HEK293 (cell line): ENCODE measurements at regions not wholly inside any gene's neighbourhood (a gene's known extent, or its start where the extent isn't known, plus 50 kb on each side); places are given as distances from the start of the nearest gene placed in this dataset.

Experiments
- CTCF ChIA-PET: fragments of 350-600 bp; formaldehyde crosslinking; extraction: SDS; loops from one replicate; lab custom pipeline; 2021; ENCODE audit warnings: antibody characterized with exemption; lab: Yijun Ruan, JAX
- POLR2A ChIA-PET: fragments of 300-600 bp; formaldehyde crosslinking; extraction: SDS; loops from one replicate; lab custom pipeline; 2020; ENCODE audit warnings: antibody characterized with exemption, inconsistent platforms; lab: Yijun Ruan, JAX
- H3K27ac ChIP-seq: fragments of 200-500 bp; sonication (Bioruptor generic); 2 replicates; pipeline ENCODE4 v1.5.1; 2014; ENCODE audit warnings: low read depth, low read length, control low read depth, inconsistent platforms; ENCODE audit errors: extremely low read depth
- H3K36me3 ChIP-seq, 2 experiments: fragments of 200-500 bp in 1 of 2; sonication (Bioruptor generic) in 1 of 2; 1 replicate in 1 of 2; 2 replicates in 1 of 2; pipeline ENCODE4 v1.5.1; 2014 to 2017; ENCODE audit warnings: inconsistent platforms in 2 of 2, low read length in 2 of 2; ENCODE audit not compliant: control insufficient read depth in 2 of 2, insufficient read depth in 1 of 2
- H3K4me1 ChIP-seq: fragments of 200-500 bp; sonication (Bioruptor generic); 2 replicates; pipeline ENCODE4 v1.5.1; 2014; ENCODE audit warnings: mild to moderate bottlenecking, low read length, inconsistent platforms; ENCODE audit not compliant: control insufficient read depth, insufficient read depth
- H3K4me3 ChIP-seq: 2 replicates; pipeline ENCODE4 v1.5.1; 2011; ENCODE audit warnings: low read depth, mild to moderate bottlenecking, control low read depth, low read length, moderate library complexity
- H3K9me3 ChIP-seq: fragments of 200-500 bp; sonication (Bioruptor generic); 2 replicates; pipeline ENCODE4 v1.5.1; 2014; ENCODE audit warnings: low read depth, low read length, inconsistent platforms; ENCODE audit not compliant: control insufficient read depth, insufficient read depth
- BCL11B ChIP-seq: fragments of 450-650 bp; formaldehyde crosslinking; IDR thresholded peaks from 2 replicates; pipeline ENCODE4 v1.5.1; 2016; ENCODE audit warnings: low read depth, missing biosample characterization, missing genetic modification characterization
- HIC1 ChIP-seq: fragments of 450-650 bp; formaldehyde crosslinking; IDR thresholded peaks from 2 replicates; pipeline ENCODE4 v1.5.1; 2016; ENCODE audit warnings: missing biosample characterization, missing genetic modification characterization
- KLF8 ChIP-seq: fragments of 450-650 bp; formaldehyde crosslinking; IDR thresholded peaks from 2 replicates; pipeline ENCODE4 v1.5.1; 2016; ENCODE audit warnings: missing biosample characterization, missing genetic modification characterization
- MEIS1 ChIP-seq: sonication (generic); formaldehyde crosslinking; IDR thresholded peaks from 2 replicates; pipeline ENCODE4 v1.8.1; 2022; ENCODE audit warnings: missing genetic modification reagents, mild to moderate bottlenecking, borderline replicate concordance
- OSR2 ChIP-seq: fragments of 450-650 bp; formaldehyde crosslinking; IDR thresholded peaks from 2 replicates; pipeline ENCODE4 v1.5.1; 2016; ENCODE audit warnings: missing biosample characterization, missing genetic modification characterization
- PRDM6 ChIP-seq: fragments of 450-650 bp; formaldehyde crosslinking; IDR thresholded peaks from 2 replicates; pipeline ENCODE4 v1.5.1; 2017; ENCODE audit warnings: missing biosample characterization, missing genetic modification characterization
- SALL2 ChIP-seq: fragments of 450-650 bp; formaldehyde crosslinking; IDR thresholded peaks from 2 replicates; pipeline ENCODE4 v1.5.0; 2017; ENCODE audit warnings: missing biosample characterization, mild to moderate bottlenecking, missing genetic modification characterization, borderline replicate concordance
- ZBTB20 ChIP-seq: fragments of 450-650 bp; formaldehyde crosslinking; IDR thresholded peaks from 2 replicates; pipeline ENCODE4 v1.5.1; 2016; ENCODE audit warnings: missing biosample characterization, missing genetic modification characterization
- ZBTB21 ChIP-seq: fragments of 450-650 bp; formaldehyde crosslinking; IDR thresholded peaks from 2 replicates; pipeline ENCODE4 v1.5.1; 2017; ENCODE audit warnings: missing biosample characterization, missing genetic modification characterization
- ZBTB44 ChIP-seq: fragments of 450-650 bp; IDR thresholded peaks from 2 replicates; pipeline ENCODE4 v1.5.1; 2018; ENCODE audit warnings: missing biosample characterization, mild to moderate bottlenecking, missing genetic modification characterization
- ZBTB6 ChIP-seq: fragments of 450-650 bp; formaldehyde crosslinking; IDR thresholded peaks from 2 replicates; pipeline ENCODE4 v1.5.1; 2017; ENCODE audit warnings: missing biosample characterization, missing genetic modification characterization
- ZFP3 ChIP-seq: fragments of 450-650 bp; formaldehyde crosslinking; IDR thresholded peaks from 2 replicates; pipeline ENCODE4 v1.5.1; 2016; ENCODE audit warnings: low read depth, missing biosample characterization, missing genetic modification characterization
- ZFP69B ChIP-seq: fragments of 450-650 bp; formaldehyde crosslinking; IDR thresholded peaks from 2 replicates; pipeline ENCODE4 v1.5.1; 2016; ENCODE audit warnings: missing biosample characterization, missing genetic modification characterization
- ZNF121 ChIP-seq: fragments of 450-650 bp; formaldehyde crosslinking; IDR thresholded peaks from 2 replicates; pipeline ENCODE4 v1.5.1; 2016; ENCODE audit warnings: missing biosample characterization, missing genetic modification characterization
- ZNF138 ChIP-seq: fragments of 450-650 bp; formaldehyde crosslinking; IDR thresholded peaks from 2 replicates; pipeline ENCODE4 v1.5.1; 2016; ENCODE audit warnings: missing biosample characterization, missing genetic modification characterization, borderline replicate concordance
- ZNF157 ChIP-seq: fragments of 450-650 bp; formaldehyde crosslinking; IDR thresholded peaks from 2 replicates; pipeline ENCODE4 v1.5.1; 2016; ENCODE audit warnings: missing biosample characterization, missing genetic modification characterization
- ZNF18 ChIP-seq: fragments of 450-650 bp; formaldehyde crosslinking; IDR thresholded peaks from 2 replicates; pipeline ENCODE4 v1.5.1; 2016; ENCODE audit warnings: missing biosample characterization, missing genetic modification characterization
- ZNF19 ChIP-seq: fragments of 450-650 bp; formaldehyde crosslinking; IDR thresholded peaks from 2 replicates; pipeline ENCODE4; 2016; ENCODE audit warnings: missing biosample characterization, missing genetic modification characterization, low read depth
- ZNF239 ChIP-seq: fragments of 450-650 bp; formaldehyde crosslinking; IDR thresholded peaks from 2 replicates; pipeline ENCODE4 v1.5.1; 2016; ENCODE audit warnings: missing biosample characterization, missing genetic modification characterization
- ZNF341 ChIP-seq: fragments of 450-650 bp; formaldehyde crosslinking; IDR thresholded peaks from 2 replicates; pipeline ENCODE4; 2016; ENCODE audit warnings: low read depth, missing biosample characterization, missing genetic modification characterization
- ZNF549 ChIP-seq: fragments of 450-650 bp; IDR thresholded peaks from 2 replicates; pipeline ENCODE4 v1.5.1; 2018; ENCODE audit warnings: missing biosample characterization, missing genetic modification characterization, mild to moderate bottlenecking, inconsistent platforms, moderate library complexity
- ZNF571 ChIP-seq: fragments of 450-650 bp; formaldehyde crosslinking; IDR thresholded peaks from 2 replicates; pipeline ENCODE4 v1.5.0; 2017; ENCODE audit warnings: missing biosample characterization, missing genetic modification characterization
- ZNF777 ChIP-seq: fragments of 450-650 bp; formaldehyde crosslinking; IDR thresholded peaks from 2 replicates; pipeline ENCODE4 v1.5.1; 2017; ENCODE audit warnings: missing biosample characterization, missing genetic modification characterization, borderline replicate concordance
- ZNF785 ChIP-seq: fragments of 450-650 bp; formaldehyde crosslinking; IDR thresholded peaks from 2 replicates; pipeline ENCODE4 v1.5.1; 2016; ENCODE audit warnings: missing biosample characterization, missing genetic modification characterization
- ZNF843 ChIP-seq: fragments of 450-650 bp; formaldehyde crosslinking; IDR thresholded peaks from 2 replicates; pipeline ENCODE4 v1.5.1; 2016; ENCODE audit warnings: missing biosample characterization, missing genetic modification characterization

- TF ChIP-seq HIC1 (tag by site-specific recombination): no peak
- no peak for TF ChIP-seq ZNF341 (tag by site-specific recombination)
- TF ChIP-seq ZNF138 (tag by site-specific recombination): no peak
- TF ChIP-seq ZNF843: no peak
Measured at GRCh38 chr5:54703133-54703532, 185.6 kb downstream of the SNX18 start (continued).

- ChIA-PET CTCF (interaction anchor here (1.2 to 1.6 kb wide), 2 partner anchors 142 to 186 kb away, joined by 3 to 5 read pairs; no protein-coding TSS in a partner anchor), POLR2A (no interaction called here)
- Histone ChIP-seq H3K9me3 (no peaks in the 10 kb centered on the region), H3K36me3 (no peaks in the 10 kb centered on the region), H3K4me3 (no peak overlapping the region), H3K4me1 (no peaks in the 10 kb centered on the region), H3K27ac (no peak overlapping the region)
- no peak for TF ChIP-seq ZBTB44
- TF ChIP-seq ZNF239 (tag by site-specific recombination): peak; percentile 94
Measured at GRCh38 chr5:54702470-54702869, 184.9 kb downstream of the SNX18 start.

- TF ChIP-seq ZBTB6 (tag by site-specific recombination): no peak
- TF ChIP-seq ZNF157 (tag by site-specific recombination): no peak
- no peak for TF ChIP-seq ZNF18 (tag by site-specific recombination)
- TF ChIP-seq ZNF121 (tag by site-specific recombination): no peak
- no peak for TF ChIP-seq ZNF785 (tag by site-specific recombination)
- TF ChIP-seq ZBTB21 (tag by site-specific recombination): no peak
- no peak for TF ChIP-seq MEIS1 (CRISPR knock-in tag)
- TF ChIP-seq BCL11B (tag by site-specific recombination): no peak
- no peak for TF ChIP-seq ZFP3 (tag by site-specific recombination)
- TF ChIP-seq PRDM6: no peak
- no peak for TF ChIP-seq ZFP69B (tag by site-specific recombination)
- no peak for TF ChIP-seq OSR2 (tag by site-specific recombination)
- TF ChIP-seq ZBTB20 (tag by site-specific recombination): no peak
- no peak for TF ChIP-seq ZNF777 (tag by site-specific recombination)
- no peak for TF ChIP-seq KLF8 (tag by site-specific recombination)
- TF ChIP-seq SALL2 (tag by site-specific recombination): no peak
- TF ChIP-seq ZNF239 (tag by site-specific recombination): no peak
- no peak for TF ChIP-seq ZNF19 (tag by site-specific recombination)
- TF ChIP-seq ZNF549 (tag by site-specific recombination): no peak
- TF ChIP-seq ZNF571: no peak
- Histone ChIP-seq H3K9me3 (no peaks in the 10 kb centered on the region), H3K4me1 (no peaks in the 10 kb centered on the region), H3K4me3 (no peak overlapping the region), H3K27ac (no peak overlapping the region), H3K36me3 (no peaks in the 10 kb centered on the region)
- ChIA-PET POLR2A (interaction anchor here (1.0 kb wide), 1 partner anchor 41 kb away, joined by 3 read pairs; no protein-coding TSS in a partner anchor), CTCF (interaction anchor here (0.6 to 1.1 kb wide), 2 partner anchors 144 to 1589 kb away, joined by 3 read pairs; no protein-coding TSS in a partner anchor)
Measured at GRCh38 chr5:54700986-54701578, 183.5 kb downstream of the SNX18 start.
